ENCODE measurements at regions not wholly inside any gene's neighbourhood (a gene's known extent, or its start where the extent isn't known, plus 50 kb on each side); places are given as distances from the start of the nearest gene placed in this dataset.

DNA sequence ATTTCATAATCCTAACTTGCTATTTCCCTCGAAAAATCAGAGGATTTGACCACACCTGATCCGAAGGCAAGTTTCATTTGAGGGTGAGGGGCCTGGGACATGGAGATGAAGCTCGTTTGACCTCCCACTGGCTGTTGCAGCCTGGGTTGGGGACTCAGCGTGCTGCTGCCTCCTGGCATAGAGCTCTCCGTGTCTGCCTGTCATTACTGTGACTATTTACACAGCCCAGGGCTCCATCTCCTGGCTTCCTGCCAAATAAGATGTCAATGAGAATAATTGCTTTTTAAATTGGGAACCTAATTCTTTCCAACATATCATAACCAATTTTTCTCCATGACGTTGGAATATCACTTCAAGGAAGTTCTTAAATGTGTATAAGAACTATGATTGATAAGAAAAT is 139.3 kb upstream of the COBL start:
- TF ChIP-seq POLR2A (IDR thresholded peaks at IDR 0.05; ENCODE audit: low read depth, low read length), result no peak
- no peak for TF ChIP-seq TAF1 (IDR thresholded peaks at IDR 0.05; ENCODE audit: low read depth, low read length)
- no peak for TF ChIP-seq SPI1 (IDR thresholded peaks at IDR 0.05; ENCODE audit: low read depth, low read length)
- no peak for TF ChIP-seq POLR2AphosphoS5 (IDR thresholded peaks at IDR 0.05; ENCODE audit: low read depth, low read length)
- no peak for TF ChIP-seq PAX5 (IDR thresholded peaks at IDR 0.05; ENCODE audit: insufficient read depth, low read length, severe bottlenecking)
- TF ChIP-seq POU2F2 (IDR thresholded peaks at IDR 0.05; ENCODE audit: low read depth, low read length), result no peak
